Astrocyte (in vitro differentiated cells and primary cell): ENCODE measurements at regions not wholly inside any gene's neighbourhood (a gene's known extent, or its start where the extent isn't known, plus 50 kb on each side); places are given as distances from the start of the nearest gene placed in this dataset.

Source experiments
- DNase-seq: peaks from one replicate; pipeline ENCODE4 v3.0.0-alpha.2; 2010; ENCODE audit warnings: low read depth
- FAIRE-seq: peaks from 2 replicates; lab custom pipeline; 2011; peaks lifted over from hg19 to GRCh38; lab: Jason Lieb, UNC
- H2AFZ ChIP-seq: 2 replicates; pipeline ENCODE4 v1.6.0; 2012; ENCODE audit warnings: low read depth, low read length, inconsistent platforms
- H3K27ac ChIP-seq: 2 replicates; pipeline ENCODE4 v1.5.1; 2011; ENCODE audit warnings: low read depth, low read length, inconsistent platforms
- H3K27me3 ChIP-seq: 2 replicates; pipeline ENCODE4 v1.6.0; 2011; ENCODE audit warnings: low read length, inconsistent platforms; ENCODE audit not compliant: insufficient read depth
- H3K36me3 ChIP-seq: 2 replicates; pipeline ENCODE4 v1.5.1; 2011; ENCODE audit warnings: low read length, inconsistent platforms; ENCODE audit not compliant: insufficient read depth
- H3K4me1 ChIP-seq: 2 replicates; pipeline ENCODE4 v1.5.1; 2011; ENCODE audit warnings: low read length, inconsistent platforms; ENCODE audit not compliant: insufficient read depth
- H3K4me2 ChIP-seq: 2 replicates; pipeline ENCODE4 v1.6.0; 2012; ENCODE audit warnings: low read length, inconsistent platforms
- H3K4me3 ChIP-seq: 2 replicates; pipeline ENCODE4 v1.5.1; 2011; ENCODE audit warnings: low read depth, mild to moderate bottlenecking, low read length, inconsistent platforms; ENCODE audit not compliant: insufficient read depth
- H3K79me2 ChIP-seq: 2 replicates; pipeline ENCODE4 v1.6.0; 2012; ENCODE audit warnings: mild to moderate bottlenecking, low read length, inconsistent platforms; ENCODE audit not compliant: insufficient read depth
- H3K9ac ChIP-seq: 2 replicates; pipeline ENCODE4 v1.6.0; 2012; ENCODE audit warnings: mild to moderate bottlenecking, low read length, inconsistent platforms
- H3K9me3 ChIP-seq: 2 replicates; pipeline ENCODE4 v1.5.1; 2012; ENCODE audit warnings: low read depth, mild to moderate bottlenecking, low read length, inconsistent platforms; ENCODE audit not compliant: insufficient read depth
- H4K20me1 ChIP-seq: 2 replicates; pipeline ENCODE4 v1.6.0; 2012; ENCODE audit warnings: low read length, inconsistent platforms; ENCODE audit not compliant: insufficient read depth
- H3K27ac Mint-ChIP-seq: one replicate; pipeline ENCODE4 v1.8.0; 2021; ENCODE audit warnings: mild to moderate bottlenecking, mixed read lengths; ENCODE audit not compliant: unreplicated experiment
- H3K27me3 Mint-ChIP-seq: one replicate; pipeline ENCODE4 v1.8.0; 2021; ENCODE audit warnings: low read depth, mixed read lengths; ENCODE audit not compliant: unreplicated experiment
- H3K36me3 Mint-ChIP-seq: one replicate; pipeline ENCODE4 v1.8.0; 2021; ENCODE audit warnings: low read depth, mixed read lengths; ENCODE audit not compliant: unreplicated experiment
- H3K4me1 Mint-ChIP-seq: one replicate; pipeline ENCODE4 v1.8.0; 2021; ENCODE audit warnings: low read depth, mixed read lengths; ENCODE audit not compliant: unreplicated experiment
- H3K4me3 Mint-ChIP-seq: one replicate; pipeline ENCODE4 v1.8.0; 2021; ENCODE audit warnings: mild to moderate bottlenecking, moderate library complexity, mixed read lengths; ENCODE audit not compliant: unreplicated experiment
- H3K9me3 Mint-ChIP-seq: one replicate; pipeline ENCODE4 v1.8.0; 2021; ENCODE audit warnings: mild to moderate bottlenecking, mixed read lengths; ENCODE audit not compliant: unreplicated experiment
- CTCF ChIP-seq: IDR thresholded peaks from 2 replicates; pipeline ENCODE4 v1.5.1; 2011; ENCODE audit warnings: low read depth, mild to moderate bottlenecking, inconsistent platforms, low read length, moderate library complexity; ENCODE audit not compliant: insufficient read depth
- EZH2 ChIP-seq: IDR thresholded peaks from 2 replicates; pipeline ENCODE4 v1.6.1; 2012; ENCODE audit warnings: mild to moderate bottlenecking, low read length, inconsistent platforms; ENCODE audit not compliant: insufficient read depth

- Histone ChIP-seq H3K4me2 (no peak overlapping the region), H3K4me1 (no peaks in the 10 kb centered on the region), H3K27me3 (no peaks in the 10 kb centered on the region), H3K27ac (no peak overlapping the region), H2AFZ (no peak overlapping the region), H3K9me3 (no peaks in the 10 kb centered on the region), H3K4me3 (no peak overlapping the region), H3K79me2 (no peaks in the 10 kb centered on the region), H3K36me3 (no peaks in the 10 kb centered on the region), H3K9ac (no peak overlapping the region), H4K20me1 (no peaks in the 10 kb centered on the region)
- H3K9me3 Mint-ChIP-seq, result no peaks in the 10 kb centered on the region
- no peak for TF ChIP-seq EZH2
- no peak for TF ChIP-seq CTCF
- H3K4me3 Mint-ChIP-seq, result no peak overlapping the region
- FAIRE-seq (no peak), DNase-seq (no peak)
- no peaks in the 10 kb centered on the region for H3K27me3 Mint-ChIP-seq
- H3K4me1 Mint-ChIP-seq, result no peaks in the 10 kb centered on the region
- H3K27ac Mint-ChIP-seq, result no peak overlapping the region
- no peaks in the 10 kb centered on the region for H3K36me3 Mint-ChIP-seq
Measured at GRCh38 chr17:71147906-71148305, 972.9 kb upstream of the SOX9 start.

GRCh38 chr17:71149607-71150006 is 971.2 kb upstream of the SOX9 start:
- DNase-seq, result no peak
- H3K27ac Mint-ChIP-seq, result no peak overlapping the region
- H3K4me1 Mint-ChIP-seq, result no peaks in the 10 kb centered on the region
- H3K36me3 Mint-ChIP-seq, result no peaks in the 10 kb centered on the region
- no peak for FAIRE-seq
- Histone ChIP-seq H3K36me3 (no peaks in the 10 kb centered on the region), H3K79me2 (no peaks in the 10 kb centered on the region), H3K27me3 (no peaks in the 10 kb centered on the region), H2AFZ (no peak overlapping the region), H3K27ac (no peak overlapping the region), H3K4me1 (no peaks in the 10 kb centered on the region), H3K4me2 (no peak overlapping the region), H3K4me3 (no peak overlapping the region), H3K9ac (no peak overlapping the region), H3K9me3 (no peaks in the 10 kb centered on the region), H4K20me1 (no peaks in the 10 kb centered on the region)
- TF ChIP-seq CTCF, result no peak
- no peak for TF ChIP-seq EZH2
- H3K27me3 Mint-ChIP-seq, result no peaks in the 10 kb centered on the region
- no peak overlapping the region for H3K4me3 Mint-ChIP-seq
- H3K9me3 Mint-ChIP-seq, result no peaks in the 10 kb centered on the region

GRCh38 chr17:71157297-71157696 is 963.5 kb upstream of the SOX9 start:
- DNase-seq (no peak), FAIRE-seq (no peak)
- Mint-ChIP-seq H3K27me3 (no peaks in the 10 kb centered on the region), H3K27ac (no peak overlapping the region), H3K36me3 (no peaks in the 10 kb centered on the region), H3K9me3 (no peaks in the 10 kb centered on the region), H3K4me3 (no peak overlapping the region), H3K4me1 (no peaks in the 10 kb centered on the region)
- TF ChIP-seq CTCF, result no peak
- TF ChIP-seq EZH2, result no peak
- H3K4me1 ChIP-seq, result no peaks in the 10 kb centered on the region
- no peaks in the 10 kb centered on the region for H3K36me3 ChIP-seq
- H3K4me3 ChIP-seq, result no peak overlapping the region
- H4K20me1 ChIP-seq, result no peaks in the 10 kb centered on the region
- no peaks in the 10 kb centered on the region for H3K9me3 ChIP-seq
- no peak overlapping the region for H2AFZ ChIP-seq
- no peak overlapping the region for H3K9ac ChIP-seq
- no peak overlapping the region for H3K4me2 ChIP-seq
- no peaks in the 10 kb centered on the region for H3K79me2 ChIP-seq
- no peak overlapping the region for H3K27ac ChIP-seq
- no peaks in the 10 kb centered on the region for H3K27me3 ChIP-seq
